Neural cell (in vitro differentiated cells): ENCODE measurements at regions not wholly inside any gene's neighbourhood (a gene's known extent, or its start where the extent isn't known, plus 50 kb on each side); places are given as distances from the start of the nearest gene placed in this dataset.

Source experiments
- H2AFZ ChIP-seq: fragments of 200-600, 300-800 bp; sonication (generic), shearing (Covaris generic); 2 replicates; pipeline ENCODE4 v1.6.0; 2014; ENCODE audit warnings: low read depth, mild to moderate bottlenecking, antibody characterized with exemption, low read length, moderate library complexity
- H3F3A ChIP-seq: fragments of 200-600 bp; shearing (Covaris generic); 2 replicates; pipeline ENCODE4 v1.6.1; 2016; ENCODE audit warnings: mild to moderate bottlenecking, moderate library complexity, mixed read lengths, antibody characterized with exemption, low read length; ENCODE audit not compliant: insufficient read depth, poor library complexity, severe bottlenecking
- H3K27ac ChIP-seq: fragments of 200-600, 300-800 bp; sonication (generic), shearing (Covaris generic); 2 replicates; pipeline ENCODE4 v1.5.1; 2014; ENCODE audit warnings: mild to moderate bottlenecking, low read length, moderate library complexity
- H3K27me3 ChIP-seq: fragments of 300-800, 200-600 bp; sonication (generic), shearing (Covaris generic); 2 replicates; pipeline ENCODE4 v1.6.0; 2014; ENCODE audit warnings: mild to moderate bottlenecking, low read depth, low read length, moderate library complexity; ENCODE audit not compliant: insufficient read depth
- H3K36me3 ChIP-seq: fragments of 300-800, 200-600 bp; sonication (generic), shearing (Covaris generic); 2 replicates; pipeline ENCODE4 v1.5.1; 2014; ENCODE audit warnings: mild to moderate bottlenecking, antibody characterized with exemption, low read length, moderate library complexity; ENCODE audit not compliant: insufficient read depth
- H3K4me2 ChIP-seq: fragments of 300-800, 200-600 bp; sonication (generic), shearing (Covaris generic); 2 replicates; pipeline ENCODE4 v1.6.0; 2014; ENCODE audit warnings: mild to moderate bottlenecking, low read length
- H3K4me3 ChIP-seq: fragments of 300-800, 200-600 bp; sonication (generic), shearing (Covaris generic); 2 replicates; pipeline ENCODE4 v1.5.1; 2014; ENCODE audit warnings: mild to moderate bottlenecking, low read length, moderate library complexity
- H3K79me2 ChIP-seq: fragments of 200-600 bp; shearing (Covaris generic); replicated peaks from 2 replicates; pipeline ENCODE4 v1.6.0; 2014; ENCODE audit warnings: mild to moderate bottlenecking, low read length, moderate library complexity; ENCODE audit not compliant: insufficient read depth
- H3K9ac ChIP-seq: fragments of 300-800, 200-600 bp; sonication (generic), shearing (Covaris generic); 2 replicates; pipeline ENCODE4 v1.6.1; 2016; ENCODE audit warnings: mild to moderate bottlenecking, low read length, mixed read lengths
- H3K9me2 ChIP-seq: fragments of 200-600 bp; shearing (Covaris generic); 2 replicates; pipeline ENCODE4 v1.6.1; 2016; ENCODE audit warnings: mild to moderate bottlenecking, low read length, mixed read lengths; ENCODE audit not compliant: insufficient read depth
- H3K9me3 ChIP-seq: fragments of 200-600, 300-800 bp; sonication (generic), shearing (Covaris generic); 2 replicates; pipeline ENCODE4 v1.6.1; 2016; ENCODE audit warnings: mild to moderate bottlenecking, mixed run types, low read length, moderate library complexity, mixed read lengths
- H4K20me1 ChIP-seq: fragments of 200-600 bp; shearing (Covaris generic); 2 replicates; pipeline ENCODE4 v1.6.1; 2016; ENCODE audit warnings: mild to moderate bottlenecking, mixed run types; ENCODE audit not compliant: insufficient read depth
- CTCF ChIP-seq: fragments of 450-650 bp; IDR thresholded peaks from 2 replicates; pipeline ENCODE4 v1.5.1; 2014; ENCODE audit warnings: antibody characterized with exemption, mild to moderate bottlenecking, moderate library complexity; ENCODE audit not compliant: poor library complexity, severe bottlenecking
- EP300 ChIP-seq: fragments of 450-650 bp; conservative IDR thresholded peaks from 2 replicates; pipeline ENCODE4 v1.6.1; 2014; ENCODE audit warnings: antibody characterized with exemption, mild to moderate bottlenecking, moderate library complexity; ENCODE audit not compliant: poor library complexity, severe bottlenecking
- EZH2 ChIP-seq: fragments of 200-600, 300-800 bp; shearing (Covaris generic), sonication (generic); IDR thresholded peaks from 2 replicates; pipeline ENCODE4 v1.6.1; 2014; ENCODE audit warnings: antibody characterized with exemption, low read length, borderline replicate concordance, mild to moderate bottlenecking; ENCODE audit not compliant: insufficient read depth, poor library complexity, severe bottlenecking
- MXI1 ChIP-seq: fragments of 450-650 bp; conservative IDR thresholded peaks from 2 replicates; pipeline ENCODE4 v1.6.1; 2014; ENCODE audit warnings: antibody characterized with exemption, mild to moderate bottlenecking; ENCODE audit not compliant: poor library complexity, severe bottlenecking
- POLR2AphosphoS5 ChIP-seq: IDR thresholded peaks from 2 replicates; pipeline ENCODE4 v1.6.1; 2012
- RAD21 ChIP-seq: fragments of 450-650 bp; conservative IDR thresholded peaks from 2 replicates; pipeline ENCODE4 v1.6.1; 2014; ENCODE audit warnings: antibody characterized with exemption, mild to moderate bottlenecking, moderate library complexity
- REST ChIP-seq: IDR thresholded peaks from 2 replicates; pipeline ENCODE4 v1.6.1; 2012; ENCODE audit warnings: borderline replicate concordance
- SMC3 ChIP-seq: fragments of 450-650 bp; conservative IDR thresholded peaks from 2 replicates; pipeline ENCODE4 v1.6.1; 2014; ENCODE audit warnings: antibody characterized with exemption, mild to moderate bottlenecking, moderate library complexity; ENCODE audit not compliant: poor library complexity
- TAF1 ChIP-seq: IDR thresholded peaks from 2 replicates; pipeline ENCODE4 v1.6.1; 2012; ENCODE audit warnings: low read depth

- no peak overlapping the region for H2AFZ ChIP-seq
- no peaks in the 10 kb centered on the region for H3K79me2 ChIP-seq
- H3F3A ChIP-seq: no peaks in the 10 kb centered on the region
- no peak overlapping the region for H3K4me3 ChIP-seq
- no peaks in the 10 kb centered on the region for H3K27me3 ChIP-seq
- no peak overlapping the region for H3K27ac ChIP-seq
- TF ChIP-seq CTCF: no peak
- TF ChIP-seq TAF1: no peak
- H3K9me2 ChIP-seq: no peaks in the 10 kb centered on the region
- no peaks in the 10 kb centered on the region for H3K36me3 ChIP-seq
- H3K9ac ChIP-seq: no peak overlapping the region
- no peaks in the 10 kb centered on the region for H3K9me3 ChIP-seq
- no peak overlapping the region for H3K4me2 ChIP-seq
- H4K20me1 ChIP-seq: no peaks in the 10 kb centered on the region
These were observed 64.6 kb upstream of the CLDN14 start for GRCh38 chr21:36544545-36544944.

GRCh38 chr21:36545776-36546511, 66.0 kb upstream of the CLDN14 start:
- H3K79me2 ChIP-seq: no peaks in the 10 kb centered on the region
- TF ChIP-seq RAD21 (no peak), SMC3 (no peak), POLR2AphosphoS5 (no peak), REST (no peak), MXI1 (no peak), TAF1 (no peak), CTCF (no peak), EP300 (no peak), EZH2 (no peak)
- H3K27ac ChIP-seq: no peak overlapping the region
- no peak overlapping the region for H2AFZ ChIP-seq
- H3K9ac ChIP-seq: no peak overlapping the region
- no peak overlapping the region for H3K4me3 ChIP-seq
- no peaks in the 10 kb centered on the region for H3K9me2 ChIP-seq
- no peak overlapping the region for H3K4me2 ChIP-seq
- no peaks in the 10 kb centered on the region for H4K20me1 ChIP-seq
- H3K9me3 ChIP-seq: no peaks in the 10 kb centered on the region
- H3F3A ChIP-seq: no peaks in the 10 kb centered on the region
- no peaks in the 10 kb centered on the region for H3K27me3 ChIP-seq
- H3K36me3 ChIP-seq: no peaks in the 10 kb centered on the region
